GM10266 (cell line): ENCODE measurements at regions not wholly inside any gene's neighbourhood (a gene's known extent, or its start where the extent isn't known, plus 50 kb on each side); places are given as distances from the start of the nearest gene placed in this dataset.

Source experiments
- DNase-seq: peaks from one replicate; pipeline ENCODE4 v3.0.0; 2012; ENCODE audit errors: extremely low spot score
- CTCF ChIP-seq: IDR thresholded peaks from 2 replicates; pipeline ENCODE4 v1.5.1; 2012; ENCODE audit warnings: mild to moderate bottlenecking, low read depth; ENCODE audit not compliant: control insufficient read depth, insufficient read depth; ENCODE audit errors: missing control alignments

- TF ChIP-seq CTCF = no peak
- DNase-seq = no peak
Observed at GRCh38 chr21:41598561-41599431, 90.8 kb upstream of the TMPRSS2 start.

GRCh38 chr21:41597811-41598231 is 89.9 kb upstream of the TMPRSS2 start:
- no peak for DNase-seq
- no peak for TF ChIP-seq CTCF

GRCh38 chr21:41597227-41597626 is 89.3 kb upstream of the TMPRSS2 start:
- no peak for TF ChIP-seq CTCF

GRCh38 chr21:41596241-41596925 is 88.4 kb upstream of the TMPRSS2 start:
- no peak for DNase-seq
- no peak for TF ChIP-seq CTCF

More at GRCh38 chr21:41597227-41597626, 89.3 kb upstream of the TMPRSS2 start:
- DNase-seq = no peak

- no peak for DNase-seq
- TF ChIP-seq CTCF = no peak
Observed at GRCh38 chr21:41594268-41594667, 86.3 kb upstream of the TMPRSS2 start.

GRCh38 chr21:41593760-41594138 is 85.8 kb upstream of the TMPRSS2 start:
- TF ChIP-seq CTCF = no peak

More at GRCh38 chr21:41593760-41594138, 85.8 kb upstream of the TMPRSS2 start:
- DNase-seq = no peak
